Lung (tissue), 11 donors: ENCODE measurements at regions not wholly inside any gene's neighbourhood (a gene's known extent, or its start where the extent isn't known, plus 50 kb on each side); places are given as distances from the start of the nearest gene placed in this dataset.

Source experiments
- ATAC-seq: fragments of 200-7000 bp; cut with Tn5 transposase; one replicate; pipeline ENCODE4 v1.9.1; 2020; ENCODE audit warnings: moderate number of reproducible peaks; ENCODE audit not compliant: insufficient read depth, low FRiP score
- DNase-seq, 3 donors: peaks; one replicate each; pipeline ENCODE4 v3.0.0-alpha.2; 2013 to 2017
- H3K27ac ChIP-seq, 2 donors: one replicate each; pipeline ENCODE4 v1.5.1; 2013; ENCODE audit warnings: mild to moderate bottlenecking in 2 of 2, moderate library complexity in 2 of 2, control low read depth in 1 of 2, inconsistent platforms in 1 of 2, low read depth in 1 of 2, low read length in 1 of 2
- H3K27me3 ChIP-seq, 3 donors: one replicate each; pipeline ENCODE4 v1.5.1; 2013; ENCODE audit warnings: low read length in 2 of 3; ENCODE audit not compliant: control insufficient read depth in 3 of 3, insufficient read depth in 3 of 3
- H3K36me3 ChIP-seq, 4 donors: one replicate each; pipeline ENCODE4 v1.5.1; 2013; ENCODE audit warnings: low read length in 4 of 4, mild to moderate bottlenecking in 1 of 4, moderate library complexity in 1 of 4; ENCODE audit not compliant: control insufficient read depth in 4 of 4, insufficient read depth in 4 of 4
- H3K4me1 ChIP-seq, 5 donors: one replicate each; pipeline ENCODE4 v1.5.1; 2013; ENCODE audit warnings: low read length in 5 of 5, mild to moderate bottlenecking in 2 of 5, moderate library complexity in 1 of 5; ENCODE audit not compliant: control insufficient read depth in 5 of 5, insufficient read depth in 5 of 5
- H3K4me3 ChIP-seq: one replicate; pipeline ENCODE4 v1.5.1; 2013; ENCODE audit warnings: mild to moderate bottlenecking, control low read depth, moderate library complexity
- H3K9ac ChIP-seq, 2 donors: one replicate each; pipeline ENCODE4 v1.5.1; 2013; ENCODE audit warnings: low read length in 2 of 2, control low read depth in 1 of 2; ENCODE audit not compliant: insufficient read depth in 1 of 2
- H3K9me3 ChIP-seq, 4 donors: one replicate each; pipeline ENCODE4 v1.5.1; 2013; ENCODE audit warnings: low read length in 3 of 4, mild to moderate bottlenecking in 1 of 4, moderate library complexity in 1 of 4; ENCODE audit not compliant: control insufficient read depth in 4 of 4, insufficient read depth in 3 of 4
- CTCF ChIP-seq: IDR thresholded peaks from 2 replicates; pipeline ENCODE4 v1.5.1; 2012; ENCODE audit warnings: mild to moderate bottlenecking; ENCODE audit errors: control extremely low read depth, extremely low read depth
- WGBS, 2 donors: extraction: QIAGEN DNeasy Blood & Tissue Kit; methylation state at CpG; one replicate each; pipeline ENCODE4 v1.1.7; 2013; 5-methylcytosine and 5-hydroxymethylcytosine counted together
- donor health status: control.
- donor health status: control.
- donor health status: Bipolar disorder and iron deficiency.
- donor health status: healthy.
- donor health status: DM: yes; HTN: yes; CAD: no.

GRCh38 chr6:119565893-119566292, 216.3 kb upstream of the MAN1A1 start:
- no peak overlapping the region for H3K27ac ChIP-seq
- H3K9me3 ChIP-seq: no peaks in the 10 kb centered on the region
- no peak overlapping the region for H3K9ac ChIP-seq
- 92 to 93% methylated on average over 3 of the region's 3 CpGs for WGBS, 2 donors
- no peaks in the 10 kb centered on the region for H3K27me3 ChIP-seq
- H3K4me3 ChIP-seq: no peak overlapping the region
- DNase-seq (no peak), ATAC-seq (no peak)
- no peaks in the 10 kb centered on the region for H3K4me1 ChIP-seq
- no peaks in the 10 kb centered on the region for H3K36me3 ChIP-seq
- TF ChIP-seq CTCF: no peak

GRCh38 chr6:119562168-119562567, 212.6 kb upstream of the MAN1A1 start:
- H3K36me3 ChIP-seq: no peaks in the 10 kb centered on the region
- no peaks in the 10 kb centered on the region for H3K27me3 ChIP-seq
- no peak overlapping the region for H3K27ac ChIP-seq
- no peak for DNase-seq
- H3K4me1 ChIP-seq: no peaks in the 10 kb centered on the region
- ATAC-seq: no peak
- H3K4me3 ChIP-seq: no peak overlapping the region
- TF ChIP-seq CTCF: no peak
- H3K9ac ChIP-seq: no peak overlapping the region
- H3K9me3 ChIP-seq: no peaks in the 10 kb centered on the region

GRCh38 chr6:119559586-119559985, 210.0 kb upstream of the MAN1A1 start:
- no peak for TF ChIP-seq CTCF
- ATAC-seq (no peak), DNase-seq (no peak)
- Histone ChIP-seq H3K27me3 (no peaks in the 10 kb centered on the region), H3K9ac (no peak overlapping the region), H3K4me3 (no peak overlapping the region), H3K36me3 (no peaks in the 10 kb centered on the region), H3K27ac (no peak overlapping the region), H3K9me3 (no peaks in the 10 kb centered on the region), H3K4me1 (no peaks in the 10 kb centered on the region)

GRCh38 chr6:119557239-119557638, 207.7 kb upstream of the MAN1A1 start:
- ATAC-seq (no peak), DNase-seq (peak in 1 of 3 donors; percentile 20)
- Histone ChIP-seq H3K27me3 (no peaks in the 10 kb centered on the region), H3K4me3 (no peak overlapping the region), H3K36me3 (no peaks in the 10 kb centered on the region), H3K27ac (no peak overlapping the region), H3K9me3 (no peaks in the 10 kb centered on the region), H3K4me1 (no peaks in the 10 kb centered on the region), H3K9ac (no peak overlapping the region)
- no peak for TF ChIP-seq CTCF
- 81 to 87% methylated on average over 5 of the region's 5 CpGs for WGBS, 2 donors
